ENCODE measurements at regions not wholly inside any gene's neighbourhood (a gene's known extent, or its start where the extent isn't known, plus 50 kb on each side); places are given as distances from the start of the nearest gene placed in this dataset.

DNA sequence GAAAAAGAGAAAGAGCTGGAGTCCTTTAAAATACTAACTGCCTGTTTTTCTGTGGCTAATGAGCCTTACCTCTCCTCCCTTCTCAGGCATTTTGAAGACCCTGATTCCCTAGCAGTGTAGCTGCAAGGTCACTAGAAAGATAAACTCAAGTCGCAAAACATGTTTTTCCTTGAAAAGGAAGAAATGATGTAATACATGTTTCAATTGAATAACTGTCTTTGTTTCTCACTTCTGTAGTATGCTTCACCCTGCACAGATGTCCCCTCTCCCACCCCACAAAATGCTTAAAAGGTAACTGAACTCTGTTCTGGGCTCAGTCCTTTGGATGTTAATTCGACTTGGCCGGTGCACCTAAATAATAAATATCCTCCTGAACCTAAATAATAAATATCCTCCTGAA is 1350.3 kb downstream of the TMEM121 start:
- Histone ChIP-seq H3K27me3 (ENCODE audit: insufficient read depth, low read length) (no peaks in the 10 kb centered on the region), H3K9ac (ENCODE audit: low read length) (no peak overlapping the region), H3K4me2 (ENCODE audit: low read length) (no peak overlapping the region), H3K4me1 (ENCODE audit: insufficient read depth, low read length) (no peaks in the 10 kb centered on the region), H3K79me2 (ENCODE audit: insufficient read depth, low read length) (no peaks in the 10 kb centered on the region), H3K36me3 (ENCODE audit: insufficient read depth, low read length) (no peaks in the 10 kb centered on the region), H2AFZ (ENCODE audit: low read depth, low read length) (no peak overlapping the region), H4K20me1 (ENCODE audit: insufficient read depth, low read length) (no peaks in the 10 kb centered on the region), H3K4me3 (ENCODE audit: insufficient read depth, low read depth, low read length) (no peak overlapping the region), H3K9me3 (ENCODE audit: insufficient read depth, low read depth, low read length) (peaks cover 3% of the 10 kb centered on the region), H3K27ac (ENCODE audit: low read depth, low read length) (no peak overlapping the region)
- Mint-ChIP-seq H3K27ac (ENCODE audit: unreplicated experiment) (no peak overlapping the region), H3K36me3 (ENCODE audit: low read depth, unreplicated experiment) (no peaks in the 10 kb centered on the region), H3K4me1 (ENCODE audit: low read depth, unreplicated experiment) (no peaks in the 10 kb centered on the region), H3K9me3 (ENCODE audit: unreplicated experiment) (peaks cover 8% of the 10 kb centered on the region), H3K4me3 (ENCODE audit: unreplicated experiment) (no peak overlapping the region), H3K27me3 (ENCODE audit: low read depth, unreplicated experiment) (no peaks in the 10 kb centered on the region)
- TF ChIP-seq EZH2 (IDR thresholded peaks at IDR 0.05; ENCODE audit: insufficient read depth, low read length) = no peak
- TF ChIP-seq, protein P1, sequence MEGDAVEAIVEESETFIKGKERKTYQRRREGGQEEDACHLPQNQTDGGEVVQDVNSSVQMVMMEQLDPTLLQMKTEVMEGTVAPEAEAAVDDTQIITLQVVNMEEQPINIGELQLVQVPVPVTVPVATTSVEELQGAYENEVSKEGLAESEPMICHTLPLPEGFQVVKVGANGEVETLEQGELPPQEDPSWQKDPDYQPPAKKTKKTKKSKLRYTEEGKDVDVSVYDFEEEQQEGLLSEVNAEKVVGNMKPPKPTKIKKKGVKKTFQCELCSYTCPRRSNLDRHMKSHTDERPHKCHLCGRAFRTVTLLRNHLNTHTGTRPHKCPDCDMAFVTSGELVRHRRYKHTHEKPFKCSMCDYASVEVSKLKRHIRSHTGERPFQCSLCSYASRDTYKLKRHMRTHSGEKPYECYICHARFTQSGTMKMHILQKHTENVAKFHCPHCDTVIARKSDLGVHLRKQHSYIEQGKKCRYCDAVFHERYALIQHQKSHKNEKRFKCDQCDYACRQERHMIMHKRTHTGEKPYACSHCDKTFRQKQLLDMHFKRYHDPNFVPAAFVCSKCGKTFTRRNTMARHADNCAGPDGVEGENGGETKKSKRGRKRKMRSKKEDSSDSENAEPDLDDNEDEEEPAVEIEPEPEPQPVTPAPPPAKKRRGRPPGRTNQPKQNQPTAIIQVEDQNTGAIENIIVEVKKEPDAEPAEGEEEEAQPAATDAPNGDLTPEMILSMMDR (IDR thresholded peaks at IDR 0.05; ENCODE audit: insufficient read depth, low read depth, low read length) = no peak
- FAIRE-seq = no peak
- no peak for DNase-seq (ENCODE audit: low read depth)

DNA sequence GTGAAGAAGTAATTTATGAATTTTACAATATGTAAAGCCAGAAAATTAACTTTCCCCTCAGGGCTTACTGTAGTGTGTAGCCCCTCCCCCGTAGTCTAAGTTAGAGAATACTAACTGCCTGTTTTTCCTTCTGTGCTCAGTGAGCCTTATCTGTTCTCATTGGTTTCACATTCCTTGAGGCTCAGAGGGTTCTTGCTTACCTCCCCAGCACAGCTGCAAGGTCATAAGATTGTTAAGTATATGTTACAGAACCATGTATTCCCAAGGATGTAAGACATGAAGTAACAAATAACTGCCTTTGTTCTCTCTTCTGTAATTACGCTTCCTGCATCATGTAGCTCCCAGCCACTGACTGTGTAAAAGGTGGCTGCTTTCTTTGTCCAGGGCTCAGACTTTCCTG is 1351.1 kb downstream of the TMEM121 start:
- no peak overlapping the region for H3K9ac ChIP-seq (ENCODE audit: low read length)
- H3K36me3 ChIP-seq (ENCODE audit: insufficient read depth, low read length) = no peaks in the 10 kb centered on the region
- FAIRE-seq (no peak), DNase-seq (ENCODE audit: low read depth) (no peak)
- H4K20me1 ChIP-seq (ENCODE audit: insufficient read depth, low read length) = no peaks in the 10 kb centered on the region
- no peaks in the 10 kb centered on the region for H3K4me1 Mint-ChIP-seq (ENCODE audit: low read depth, unreplicated experiment)
- no peaks in the 10 kb centered on the region for H3K79me2 ChIP-seq (ENCODE audit: insufficient read depth, low read length)
- H3K27ac Mint-ChIP-seq (ENCODE audit: unreplicated experiment) = no peak overlapping the region
- TF ChIP-seq, protein P1 (IDR thresholded peaks at IDR 0.05; ENCODE audit: insufficient read depth, low read depth, low read length) = no peak
- TF ChIP-seq EZH2 (IDR thresholded peaks at IDR 0.05; ENCODE audit: insufficient read depth, low read length) = no peak
- H3K9me3 Mint-ChIP-seq (ENCODE audit: unreplicated experiment) = peaks cover 7% of the 10 kb centered on the region
- peaks cover 3% of the 10 kb centered on the region for H3K9me3 ChIP-seq (ENCODE audit: insufficient read depth, low read depth, low read length)
- no peaks in the 10 kb centered on the region for H3K27me3 Mint-ChIP-seq (ENCODE audit: low read depth, unreplicated experiment)
- no peaks in the 10 kb centered on the region for H3K4me1 ChIP-seq (ENCODE audit: insufficient read depth, low read length)
- H3K4me3 ChIP-seq (ENCODE audit: insufficient read depth, low read depth, low read length) = no peak overlapping the region
- no peak overlapping the region for H2AFZ ChIP-seq (ENCODE audit: low read depth, low read length)
- no peaks in the 10 kb centered on the region for H3K27me3 ChIP-seq (ENCODE audit: insufficient read depth, low read length)
- H3K27ac ChIP-seq (ENCODE audit: low read depth, low read length) = no peak overlapping the region
- no peak overlapping the region for H3K4me2 ChIP-seq (ENCODE audit: low read length)
- H3K4me3 Mint-ChIP-seq (ENCODE audit: unreplicated experiment) = no peak overlapping the region
- H3K36me3 Mint-ChIP-seq (ENCODE audit: low read depth, unreplicated experiment) = no peaks in the 10 kb centered on the region

DNA sequence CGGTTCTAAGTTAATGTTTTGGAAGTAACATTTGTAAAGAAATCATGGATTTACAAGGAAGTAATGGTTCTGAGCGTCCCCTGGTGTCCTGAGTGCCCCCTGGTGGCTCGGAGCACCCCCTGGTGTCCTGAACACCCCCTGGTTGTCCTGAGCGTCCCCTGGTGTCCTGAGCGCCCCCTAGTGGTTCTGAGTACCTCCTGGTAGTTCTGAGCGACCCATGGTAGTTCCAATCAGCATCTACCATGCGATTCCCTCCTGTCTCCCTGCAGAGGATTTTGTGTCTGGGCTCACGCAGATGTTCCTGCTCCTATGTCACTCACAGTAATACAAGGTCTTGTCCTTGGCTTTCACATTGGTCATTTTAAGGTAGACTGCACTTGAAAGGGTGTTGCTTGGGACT is 1352.9 kb downstream of the TMEM121 start:
- H3K27me3 Mint-ChIP-seq (ENCODE audit: low read depth, unreplicated experiment) = no peaks in the 10 kb centered on the region
- Histone ChIP-seq H3K4me2 (ENCODE audit: low read length) (no peak overlapping the region), H2AFZ (ENCODE audit: low read depth, low read length) (no peak overlapping the region), H3K36me3 (ENCODE audit: insufficient read depth, low read length) (no peaks in the 10 kb centered on the region), H3K9me3 (ENCODE audit: insufficient read depth, low read depth, low read length) (peaks cover 3% of the 10 kb centered on the region), H3K27ac (ENCODE audit: low read depth, low read length) (no peak overlapping the region), H4K20me1 (ENCODE audit: insufficient read depth, low read length) (no peaks in the 10 kb centered on the region), H3K4me1 (ENCODE audit: insufficient read depth, low read length) (no peaks in the 10 kb centered on the region), H3K27me3 (ENCODE audit: insufficient read depth, low read length) (no peaks in the 10 kb centered on the region), H3K4me3 (ENCODE audit: insufficient read depth, low read depth, low read length) (no peak overlapping the region), H3K9ac (ENCODE audit: low read length) (no peak overlapping the region), H3K79me2 (ENCODE audit: insufficient read depth, low read length) (no peaks in the 10 kb centered on the region)
- no peak overlapping the region for H3K27ac Mint-ChIP-seq (ENCODE audit: unreplicated experiment)
- no peaks in the 10 kb centered on the region for H3K36me3 Mint-ChIP-seq (ENCODE audit: low read depth, unreplicated experiment)
- TF ChIP-seq, protein P1 (IDR thresholded peaks at IDR 0.05; ENCODE audit: insufficient read depth, low read depth, low read length) = peak; percentile 3
- TF ChIP-seq EZH2 (IDR thresholded peaks at IDR 0.05; ENCODE audit: insufficient read depth, low read length) = no peak
- no peak overlapping the region for H3K4me3 Mint-ChIP-seq (ENCODE audit: unreplicated experiment)
- DNase-seq (ENCODE audit: low read depth) = no peak
- no peaks in the 10 kb centered on the region for H3K4me1 Mint-ChIP-seq (ENCODE audit: low read depth, unreplicated experiment)
- no peak for FAIRE-seq
- H3K9me3 Mint-ChIP-seq (ENCODE audit: unreplicated experiment) = peaks cover 7% of the 10 kb centered on the region
